Calu3 (cell line): ENCODE measurements at regions not wholly inside any gene's neighbourhood (a gene's known extent, or its start where the extent isn't known, plus 50 kb on each side); places are given as distances from the start of the nearest gene placed in this dataset.

Experiments
- BruUV-seq: library from RNA; stranded (reverse); fragments of 400-500 nt; replicated peaks from 2 replicates; lab custom pipeline; 2021; lab: Mats Ljungman, UMichigan
- CTCF ChIA-PET: fragments of 300-600 bp; sonication (Branson Sonifier 250); formaldehyde crosslinking; loops from one replicate; lab custom pipeline; 2022; ENCODE audit warnings: antibody characterized with exemption; lab: Charles Lee
- DNase-seq: peaks from one replicate; pipeline ENCODE4 v3.0.0; 2022
- H3K27ac Mint-ChIP-seq: one replicate; pipeline ENCODE4 v1.8.0; 2022; ENCODE audit warnings: mixed read lengths; ENCODE audit not compliant: unreplicated experiment
- H3K27me3 Mint-ChIP-seq: one replicate; pipeline ENCODE4 v1.8.0; 2022; ENCODE audit warnings: mixed read lengths; ENCODE audit not compliant: unreplicated experiment
- H3K36me3 Mint-ChIP-seq: one replicate; pipeline ENCODE4 v1.8.0; 2022; ENCODE audit warnings: mild to moderate bottlenecking, moderate library complexity, mixed read lengths; ENCODE audit not compliant: insufficient read depth, unreplicated experiment
- H3K4me1 Mint-ChIP-seq: one replicate; pipeline ENCODE4 v1.8.0; 2022; ENCODE audit warnings: mild to moderate bottlenecking, low read depth, mixed read lengths; ENCODE audit not compliant: unreplicated experiment
- H3K4me3 Mint-ChIP-seq: one replicate; pipeline ENCODE4 v1.8.0; 2022; ENCODE audit warnings: mild to moderate bottlenecking, low read depth, moderate library complexity, mixed read lengths; ENCODE audit not compliant: unreplicated experiment
- H3K9me3 Mint-ChIP-seq: one replicate; pipeline ENCODE4 v1.8.0; 2022; ENCODE audit warnings: low read depth, mixed read lengths; ENCODE audit not compliant: unreplicated experiment
- CTCF ChIP-seq: fragments of 200-600 bp; IDR thresholded peaks from one replicate; pipeline ENCODE4 v1.8.0; 2022; ENCODE audit warnings: antibody characterized with exemption; ENCODE audit not compliant: unreplicated experiment
- intact Hi-C: fragments of 100-400 bp; cut with micrococcal nuclease; formaldehyde crosslinking; loops from one replicate; pipeline ENCODE4 v1.10.0; 2022; ENCODE audit not compliant: unreplicated experiment

- Mint-ChIP-seq H3K4me1 (peaks cover 57% of the 10 kb centered on the region), H3K27me3 (no peaks in the 10 kb centered on the region), H3K9me3 (no peaks in the 10 kb centered on the region), H3K36me3 (peaks cover 9% of the 10 kb centered on the region), H3K4me3 (peak overlapping the region; percentile 42), H3K27ac (peak overlapping the region; percentile 91)
- peak; percentile 21 for DNase-seq
- BruUV-seq: no TSS peak
- intact Hi-C loops: loop anchor here (1.0 to 10.0 kb wide), 9 partner anchors 59 to 1557 kb away; no protein-coding TSS in a partner anchor
- CTCF ChIA-PET: interaction anchor here (0.9 kb wide), 1 partner anchor 59 kb away, joined by 5 read pairs; no protein-coding TSS in a partner anchor
- TF ChIP-seq CTCF: no peak
Measured at GRCh38 chr2:145751629-145752028, 1231.7 kb upstream of the ZEB2 start.

- H3K4me1 Mint-ChIP-seq: peaks cover 62% of the 10 kb centered on the region
- no peak for TF ChIP-seq CTCF
- H3K27me3 Mint-ChIP-seq: no peaks in the 10 kb centered on the region
- BruUV-seq: no TSS peak
- no peak for DNase-seq
- H3K27ac Mint-ChIP-seq: peak overlapping the region; percentile 91
- peaks cover 9% of the 10 kb centered on the region for H3K36me3 Mint-ChIP-seq
- peaks cover 2% of the 10 kb centered on the region for H3K9me3 Mint-ChIP-seq
- peak overlapping the region; percentile 42 for H3K4me3 Mint-ChIP-seq
- intact Hi-C loops: loop anchor here (2.0 to 10.0 kb wide), 7 partner anchors 58 to 1556 kb away; no protein-coding TSS in a partner anchor
- CTCF ChIA-PET: interaction anchor here (0.9 kb wide), 1 partner anchor 58 kb away, joined by 5 read pairs; no protein-coding TSS in a partner anchor
Measured at GRCh38 chr2:145751155-145751554, 1231.2 kb upstream of the ZEB2 start.

GRCh38 chr2:145750612-145751011 lies 1230.7 kb upstream of the ZEB2 start:
- Mint-ChIP-seq H3K4me3 (no peak overlapping the region), H3K4me1 (peaks cover 62% of the 10 kb centered on the region), H3K27me3 (no peaks in the 10 kb centered on the region), H3K9me3 (peaks cover 2% of the 10 kb centered on the region), H3K27ac (peak overlapping the region; percentile 91), H3K36me3 (peaks cover 9% of the 10 kb centered on the region)
- no TSS peak for BruUV-seq
- no peak for DNase-seq
- CTCF ChIA-PET: no interaction called here
- TF ChIP-seq CTCF: no peak
- intact Hi-C loops: loop anchor here (2.0 to 10.0 kb wide), 7 partner anchors 58 to 1556 kb away; no protein-coding TSS in a partner anchor

- no peak overlapping the region for H3K4me3 Mint-ChIP-seq
- H3K4me1 Mint-ChIP-seq: peaks cover 60% of the 10 kb centered on the region
- H3K9me3 Mint-ChIP-seq: peaks cover 2% of the 10 kb centered on the region
- TF ChIP-seq CTCF: no peak
- BruUV-seq: no TSS peak
- intact Hi-C loops: loop anchor here (2.0 to 10.0 kb wide), 7 partner anchors 57 to 1555 kb away; no protein-coding TSS in a partner anchor
- DNase-seq: no peak
- H3K27ac Mint-ChIP-seq: peak overlapping the region; percentile 91
- H3K36me3 Mint-ChIP-seq: peaks cover 9% of the 10 kb centered on the region
- no peaks in the 10 kb centered on the region for H3K27me3 Mint-ChIP-seq
- CTCF ChIA-PET: no interaction called here
Measured at GRCh38 chr2:145750144-145750543, 1230.2 kb upstream of the ZEB2 start.
